ENCODE measurements at regions not wholly inside any gene's neighbourhood (a gene's known extent, or its start where the extent isn't known, plus 50 kb on each side); places are given as distances from the start of the nearest gene placed in this dataset.

- no peak for DNase-seq (ENCODE audit: low spot score in 2 of 2)
- TF ChIP-seq POLR2A (IDR thresholded peaks at IDR 0.05), result no peak
- no peak for TF ChIP-seq CTCF (IDR thresholded peaks at IDR 0.05)
- TF ChIP-seq EP300 (IDR thresholded peaks at IDR 0.05), result no peak
- Histone ChIP-seq H3K36me3 (no peaks in the 10 kb centered on the region), H3K27ac (no peak overlapping the region), H3K4me1 (no peaks in the 10 kb centered on the region), H3K27me3 (no peaks in the 10 kb centered on the region), H3K4me3 (no peak overlapping the region), H3K9me3 (peaks cover 0 to 30% (median 2%) of the 10 kb centered on the region in 4 donors)
- WGBS, 2 donors, result 50 to 67% methylated on average over 20 to 23 of the region's 23 CpGs
Measured at GRCh38 chrX:973010-973632, 239.3 kb downstream of the CRLF2 start.

GRCh38 chrX:968148-968965 is 244.1 kb downstream of the CRLF2 start:
- no peak overlapping the region for H3K4me3 ChIP-seq
- H3K27me3 ChIP-seq, result no peaks in the 10 kb centered on the region
- 59 to 63% methylated on average over 13 of the region's 13 CpGs for WGBS, 2 donors
- H3K9me3 ChIP-seq, result peaks cover 0 to 14% (median 0%) of the 10 kb centered on the region in 4 donors
- TF ChIP-seq EP300 (IDR thresholded peaks at IDR 0.05) (no peak), POLR2A (IDR thresholded peaks at IDR 0.05) (no peak), CTCF (IDR thresholded peaks at IDR 0.05) (no peak)
- no peak overlapping the region for H3K27ac ChIP-seq
- DNase-seq (ENCODE audit: low spot score in 2 of 2), result no peak
- H3K4me1 ChIP-seq, result no peaks in the 10 kb centered on the region
- H3K36me3 ChIP-seq, result no peaks in the 10 kb centered on the region

- no peak for DNase-seq (ENCODE audit: low spot score in 2 of 2)
- whole genome bisulfite sequencing, 2 donors, result 49 to 72% methylated on average over 19 of the region's 19 CpGs
- H3K27me3 ChIP-seq, result peaks cover 0 to under 1% of the 10 kb centered on the region in 2 donors
- no peaks in the 10 kb centered on the region for H3K4me1 ChIP-seq
- H3K36me3 ChIP-seq, result no peaks in the 10 kb centered on the region
- H3K27ac ChIP-seq, result no peak overlapping the region
- H3K4me3 ChIP-seq, result no peak overlapping the region
- TF ChIP-seq CTCF (IDR thresholded peaks at IDR 0.05) (no peak), EP300 (IDR thresholded peaks at IDR 0.05) (no peak), POLR2A (IDR thresholded peaks at IDR 0.05) (no peak)
- H3K9me3 ChIP-seq, result peaks cover 0 to 9% (median 0%) of the 10 kb centered on the region in 4 donors
Measured at GRCh38 chrX:966396-967070, 245.9 kb downstream of the CRLF2 start.

- Histone ChIP-seq H3K27ac (no peak overlapping the region), H3K4me1 (no peaks in the 10 kb centered on the region), H3K9me3 (peaks cover 0 to under 1% (median 0%) of the 10 kb centered on the region in 4 donors), H3K4me3 (no peak overlapping the region), H3K36me3 (no peaks in the 10 kb centered on the region), H3K27me3 (peaks cover 0 to 9% of the 10 kb centered on the region in 2 donors)
- WGBS, 2 donors, result 17 to 28% methylated on average over 10 of the region's 10 CpGs
- TF ChIP-seq CTCF (IDR thresholded peaks at IDR 0.05) (no peak), EP300 (IDR thresholded peaks at IDR 0.05) (no peak)
- no peak for DNase-seq (ENCODE audit: low spot score in 2 of 2)
Measured at GRCh38 chrX:964831-965416, 247.5 kb downstream of the CRLF2 start.
